ENCODE measurements at regions not wholly inside any gene's neighbourhood (a gene's known extent, or its start where the extent isn't known, plus 50 kb on each side); places are given as distances from the start of the nearest gene placed in this dataset.
"Not testable (repeated sequence)": the region's sequence is repeated elsewhere in the genome, so short reads cannot be mapped to it uniquely, and the experiment has no call there.

DNA sequence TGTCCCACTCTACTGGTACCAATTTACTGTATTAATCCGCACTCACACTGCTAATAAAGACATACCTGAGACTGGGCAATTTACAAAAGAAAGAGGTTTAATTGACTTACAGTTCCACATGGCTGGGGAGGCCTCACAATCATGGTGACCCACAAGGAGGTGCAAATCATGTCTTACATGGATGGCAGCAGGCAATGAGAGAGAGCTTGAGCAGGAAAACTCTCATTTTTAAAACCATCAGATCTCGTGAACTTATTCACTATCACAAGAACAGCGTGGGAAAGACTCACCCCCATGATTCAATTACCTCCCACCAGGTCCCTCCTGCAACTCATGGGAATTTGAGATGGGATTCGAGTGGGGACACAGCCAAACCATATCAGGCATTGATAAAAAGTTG, 298.5 kb downstream of the DUSP6 start:
- not testable (repeated sequence) for DNase-seq

DNA sequence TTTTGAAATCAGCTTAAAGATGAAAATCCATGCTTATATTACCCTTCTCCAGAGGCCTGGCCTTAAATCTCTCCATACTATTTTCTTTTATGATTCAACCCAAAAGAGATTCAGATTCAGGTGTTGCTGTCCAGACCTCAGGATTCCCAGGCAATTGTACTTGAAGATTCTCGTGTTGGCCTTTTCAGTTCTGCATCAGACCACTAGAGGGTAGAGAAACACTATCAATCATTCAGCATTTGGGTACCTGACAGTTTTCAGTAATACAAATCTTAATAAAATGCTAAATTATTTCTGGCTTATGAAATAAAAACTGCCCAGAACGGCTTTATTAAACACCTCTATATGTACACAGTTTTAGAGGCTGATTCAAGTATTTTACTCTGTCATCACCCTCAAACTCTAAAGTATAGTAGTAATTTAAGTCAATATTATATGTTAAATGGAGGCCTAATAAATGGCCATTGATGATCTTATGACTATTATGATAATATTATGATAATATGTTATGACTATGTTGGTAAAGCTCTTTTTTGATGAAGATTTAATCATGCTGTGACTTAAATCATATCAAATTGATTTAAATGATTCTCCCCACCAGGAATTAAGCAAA, 301.1 kb downstream of the DUSP6 start:
- no peak for DNase-seq

- no peak for DNase-seq
Measured at GRCh38 chr12:89047856-89048418, 304.4 kb downstream of the DUSP6 start.

DNA sequence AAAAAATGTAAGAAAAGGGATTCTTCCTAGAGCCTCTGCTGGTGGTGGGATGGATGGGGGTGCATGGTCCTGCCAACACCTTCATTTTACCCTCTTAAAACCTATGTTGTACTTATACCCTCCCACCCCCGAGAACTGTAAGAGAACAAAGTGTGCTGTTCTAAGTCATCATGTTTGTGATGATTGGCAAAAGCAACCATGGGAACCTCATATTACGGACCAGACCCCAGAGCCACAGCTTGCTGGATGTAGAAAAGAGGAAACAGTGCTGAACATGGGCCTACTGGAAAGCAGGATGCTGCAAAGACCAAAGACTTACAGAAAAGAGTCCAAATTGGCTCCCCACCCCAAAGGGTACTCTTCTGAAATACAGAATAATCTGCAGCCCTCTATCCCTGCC, 311.2 kb downstream of the DUSP6 start:
- DNase-seq = no peak

GRCh38 chr12:89040146-89040964, 311.9 kb downstream of the DUSP6 start:
- no peak for DNase-seq

- no peak for DNase-seq
Measured at GRCh38 chr12:89038831-89039512, 313.3 kb downstream of the DUSP6 start.

GRCh38 chr12:89033062-89033461, 319.2 kb downstream of the DUSP6 start:
- no peak for DNase-seq

GRCh38 chr12:89029961-89030360, 322.3 kb downstream of the DUSP6 start:
- no peak for DNase-seq

- no peak for DNase-seq
Measured at GRCh38 chr12:89024580-89024979, 327.7 kb downstream of the DUSP6 start.

- no peak for DNase-seq
Measured at GRCh38 chr12:89023936-89024335, 328.4 kb downstream of the DUSP6 start.

GRCh38 chr12:89020689-89021088, 331.6 kb downstream of the DUSP6 start:
- DNase-seq = no peak

GRCh38 chr12:89020121-89020480, 332.2 kb downstream of the DUSP6 start:
- DNase-seq = no peak

DNA sequence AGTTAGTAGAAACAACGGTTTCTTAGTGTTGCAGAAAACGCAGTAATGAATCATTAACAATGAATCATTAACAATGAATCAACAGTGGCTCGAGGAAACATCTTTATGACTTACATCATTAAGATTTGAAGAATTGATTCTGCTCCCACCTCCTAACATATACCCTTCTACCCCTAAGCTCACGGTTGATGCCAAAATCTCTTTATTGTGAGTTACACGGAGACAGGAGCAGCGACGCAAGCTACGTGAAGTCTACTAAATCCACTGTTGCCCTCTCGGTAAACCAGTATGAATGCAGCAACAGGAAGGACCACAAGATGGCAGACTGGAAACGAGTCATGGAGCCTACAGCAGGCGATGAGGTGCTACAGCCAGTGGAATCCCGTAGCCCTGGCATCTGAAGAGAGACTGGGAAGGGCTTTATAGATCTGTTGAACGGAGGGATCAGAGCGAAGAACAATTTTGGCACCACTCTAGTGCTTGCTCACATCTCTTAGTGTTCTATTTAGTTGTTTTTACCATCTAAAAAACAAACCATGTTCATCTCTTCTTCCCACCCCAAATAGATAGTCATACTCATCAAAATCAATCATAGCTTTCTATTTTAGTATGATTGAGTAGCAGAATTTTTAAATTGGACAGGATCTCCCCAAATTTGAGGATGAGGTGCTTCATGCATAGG, 332.7 kb downstream of the DUSP6 start:
- DNase-seq = peak; percentile 67

DNA sequence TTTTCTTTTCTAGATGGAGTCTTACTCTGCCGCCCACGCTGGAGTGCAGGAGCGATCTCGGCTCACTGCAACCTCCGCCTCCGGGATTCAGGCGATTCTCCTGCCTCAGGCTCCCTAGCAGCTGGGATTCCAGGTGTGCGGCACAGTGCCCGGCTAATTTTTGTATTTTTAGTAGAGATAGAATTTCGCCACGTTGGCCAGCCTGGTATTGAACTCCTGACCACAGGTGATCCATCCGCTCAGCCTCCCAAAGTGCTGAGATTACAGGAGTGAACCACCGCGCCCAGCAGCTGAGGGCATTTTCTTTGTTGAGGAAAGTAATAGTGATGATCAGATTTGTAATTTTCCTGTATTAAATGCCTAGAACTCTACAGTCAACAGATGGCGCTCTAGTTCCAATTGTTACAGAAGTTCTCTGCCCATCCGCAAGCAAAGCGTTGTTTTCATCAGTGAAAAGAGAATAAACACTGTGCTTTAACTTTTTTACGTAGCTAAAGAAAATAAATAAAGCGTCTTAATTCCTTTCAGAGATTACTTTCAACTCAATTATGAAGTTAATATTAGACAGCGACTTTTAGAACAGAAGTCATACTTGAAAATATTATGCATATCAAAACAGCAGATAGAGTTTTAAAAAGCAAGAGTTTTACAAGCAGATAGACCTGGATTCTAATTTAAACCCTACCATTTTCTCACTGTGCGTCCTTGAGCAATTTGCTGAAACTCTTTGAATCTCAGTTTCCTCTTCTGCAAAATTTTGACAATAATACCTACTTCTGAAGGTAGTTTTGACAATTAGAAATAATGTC, 335.1 kb downstream of the DUSP6 start:
- peak; percentile 69 for DNase-seq

- no peak for DNase-seq
Measured at GRCh38 chr12:89015419-89015818, 336.9 kb downstream of the DUSP6 start.

DNA sequence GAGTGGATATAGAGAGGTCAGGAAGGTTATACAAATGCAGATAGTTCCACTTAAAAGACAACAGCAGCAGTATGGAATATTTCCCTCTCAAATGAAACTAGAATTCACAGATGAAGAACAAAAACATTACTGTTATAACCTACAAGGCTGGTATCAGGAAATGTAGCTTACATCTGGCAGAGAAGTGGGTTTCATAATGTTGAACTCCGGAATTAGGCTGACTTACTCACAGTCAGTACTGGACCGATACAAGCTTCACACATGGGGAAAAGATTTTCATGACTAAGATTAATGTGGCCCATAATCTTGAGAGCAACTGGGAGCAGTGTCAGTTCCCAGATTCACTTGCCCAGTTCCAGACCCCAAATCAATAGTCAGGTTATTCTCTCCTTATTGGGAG, 353.9 kb downstream of the DUSP6 start:
- no peak for DNase-seq

- DNase-seq = no peak
Measured at GRCh38 chr12:88996200-88996788, 356.0 kb downstream of the DUSP6 start.

GRCh38 chr12:88994971-88995370, 357.3 kb downstream of the DUSP6 start:
- DNase-seq = no peak

GRCh38 chr12:88994537-88994936, 357.8 kb downstream of the DUSP6 start:
- DNase-seq = no peak

DNA sequence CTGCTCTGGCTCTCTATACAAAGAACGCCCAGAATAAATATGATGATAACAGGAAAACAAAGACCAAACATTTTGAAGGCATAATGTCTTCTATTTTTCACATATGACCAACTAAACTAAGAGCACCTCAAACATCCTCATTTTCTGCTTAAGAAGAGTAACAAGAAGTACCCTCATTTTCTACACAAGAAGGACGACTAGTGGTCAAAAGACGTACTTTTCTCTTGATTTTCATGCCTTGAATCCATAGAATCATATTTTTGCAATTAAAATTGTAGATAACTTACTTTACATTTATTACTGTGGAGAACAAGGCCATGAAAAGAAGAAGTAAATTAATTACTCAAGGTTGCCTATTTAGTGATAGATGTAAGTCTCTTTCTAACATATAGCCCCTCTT, 358.6 kb downstream of the DUSP6 start:
- peak; percentile 59 for DNase-seq

GRCh38 chr12:88986056-88986455, 366.2 kb downstream of the DUSP6 start:
- DNase-seq = no peak

DNA sequence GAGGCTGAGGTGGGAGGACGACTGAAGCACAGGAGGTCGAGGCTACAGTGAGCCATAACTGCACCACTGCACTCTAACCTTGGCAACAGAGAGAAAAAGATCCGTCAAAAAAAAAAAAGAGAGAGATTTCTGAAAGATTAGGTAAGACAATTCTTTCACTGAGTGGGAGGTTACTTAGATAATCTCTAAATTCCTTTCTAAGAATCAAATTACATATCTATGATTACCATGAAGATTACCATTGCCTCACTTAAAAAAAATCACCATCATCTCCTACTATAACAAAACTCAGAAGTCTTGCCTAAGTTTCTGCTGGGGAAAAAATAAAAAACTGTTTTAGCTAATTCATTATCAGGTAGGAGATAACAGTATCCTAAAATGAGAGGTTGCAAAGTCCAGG, 366.7 kb downstream of the DUSP6 start:
- DNase-seq = no peak

Data from NCI-H187 treated with DMSO at 0.1 percent for 48 hours (cell line).